Esophagus squamous epithelium (tissue), 4 donors: ENCODE measurements at regions not wholly inside any gene's neighbourhood (a gene's known extent, or its start where the extent isn't known, plus 50 kb on each side); places are given as distances from the start of the nearest gene placed in this dataset.

Experiments
- POLR2A ChIP-seq, 4 donors: fragments of 450-650 bp; IDR thresholded peaks; one replicate each; pipeline ENCODE4 v1.6.1; 2017; ENCODE audit warnings: antibody characterized with exemption in 4 of 4, mild to moderate bottlenecking in 4 of 4, moderate library complexity in 3 of 4
- TF ChIP-seq, protein P1 (sequence below), 6 experiments: fragments of 450-650 bp in 4 of 6; fragments of 200-600 bp in 2 of 6; sonication (generic) in 2 of 6; IDR thresholded peaks; one replicate each; pipeline ENCODE4 v1.5.1; 2016 to 2019; ENCODE audit warnings: antibody characterized with exemption in 6 of 6, mild to moderate bottlenecking in 4 of 6, moderate library complexity in 4 of 6

DNA sequence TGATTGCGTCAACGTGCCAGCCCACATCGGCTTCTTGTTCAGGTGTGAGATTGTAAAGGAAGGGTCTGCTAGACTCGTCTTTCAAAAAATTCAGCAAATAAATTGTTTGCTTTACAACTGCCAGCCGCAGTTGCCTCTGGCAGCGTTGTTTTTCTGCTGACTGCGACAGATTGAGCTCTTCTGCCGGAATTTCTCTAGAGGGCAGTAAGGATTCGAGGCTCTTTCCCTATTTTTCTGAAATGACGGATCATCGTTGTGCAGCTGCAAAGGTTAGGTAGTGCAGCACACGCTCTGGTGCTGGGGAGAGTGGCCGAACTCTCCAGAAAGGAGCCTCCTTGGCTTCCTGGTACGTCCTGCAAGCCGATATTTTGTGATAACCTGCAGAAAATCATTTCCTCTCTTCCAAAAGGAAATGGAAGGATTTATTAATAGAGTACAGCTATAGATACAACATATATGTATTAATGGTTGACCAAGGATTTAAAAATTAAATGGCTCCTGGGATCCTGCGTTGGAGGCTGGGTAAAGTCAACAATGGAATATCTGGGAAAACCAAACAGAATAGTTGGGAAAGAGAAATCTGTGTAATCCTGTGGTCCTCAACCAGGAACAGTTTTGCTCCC, 121.9 kb upstream of the ZFP64 start:
- TF ChIP-seq, protein P1, sequence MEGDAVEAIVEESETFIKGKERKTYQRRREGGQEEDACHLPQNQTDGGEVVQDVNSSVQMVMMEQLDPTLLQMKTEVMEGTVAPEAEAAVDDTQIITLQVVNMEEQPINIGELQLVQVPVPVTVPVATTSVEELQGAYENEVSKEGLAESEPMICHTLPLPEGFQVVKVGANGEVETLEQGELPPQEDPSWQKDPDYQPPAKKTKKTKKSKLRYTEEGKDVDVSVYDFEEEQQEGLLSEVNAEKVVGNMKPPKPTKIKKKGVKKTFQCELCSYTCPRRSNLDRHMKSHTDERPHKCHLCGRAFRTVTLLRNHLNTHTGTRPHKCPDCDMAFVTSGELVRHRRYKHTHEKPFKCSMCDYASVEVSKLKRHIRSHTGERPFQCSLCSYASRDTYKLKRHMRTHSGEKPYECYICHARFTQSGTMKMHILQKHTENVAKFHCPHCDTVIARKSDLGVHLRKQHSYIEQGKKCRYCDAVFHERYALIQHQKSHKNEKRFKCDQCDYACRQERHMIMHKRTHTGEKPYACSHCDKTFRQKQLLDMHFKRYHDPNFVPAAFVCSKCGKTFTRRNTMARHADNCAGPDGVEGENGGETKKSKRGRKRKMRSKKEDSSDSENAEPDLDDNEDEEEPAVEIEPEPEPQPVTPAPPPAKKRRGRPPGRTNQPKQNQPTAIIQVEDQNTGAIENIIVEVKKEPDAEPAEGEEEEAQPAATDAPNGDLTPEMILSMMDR (IDR thresholded peaks at IDR 0.05) = peak in 5 of 6 experiments; percentile 14 to 43 (median 30)
- no peak for TF ChIP-seq POLR2A (IDR thresholded peaks at IDR 0.05)
